Transverse colon (tissue), 4 donors: ENCODE measurements at regions not wholly inside any gene's neighbourhood (a gene's known extent, or its start where the extent isn't known, plus 50 kb on each side); places are given as distances from the start of the nearest gene placed in this dataset.
"Not testable (repeated sequence)": the region's sequence is repeated elsewhere in the genome, so short reads cannot be mapped to it uniquely, and the experiment has no call there.

ENCODE experiments used
- DNase-seq: peaks from one replicate; pipeline ENCODE4 v3.0.0-alpha.2; 2019
- H3K27ac ChIP-seq, 4 donors: fragments of 200-600 bp; sonication (generic); 2 replicates each; pipeline ENCODE4 v1.5.1; 2016 to 2018; ENCODE audit warnings: inconsistent platforms in 4 of 4
- H3K27me3 ChIP-seq: fragments of 200-600 bp; sonication (generic); 2 replicates; pipeline ENCODE4 v1.5.1; 2017; ENCODE audit warnings: inconsistent platforms
- H3K36me3 ChIP-seq, 4 donors: fragments of 200-600 bp; sonication (generic); 2 replicates each; pipeline ENCODE4 v1.5.1; 2017 to 2019; ENCODE audit warnings: inconsistent platforms in 4 of 4
- H3K4me1 ChIP-seq, 4 donors: fragments of 200-600 bp; sonication (generic); 2 replicates each; pipeline ENCODE4 v1.5.1; 2017 to 2020; ENCODE audit warnings: inconsistent platforms in 4 of 4
- H3K4me3 ChIP-seq, 4 donors: fragments of 200-600 bp; sonication (generic); 1 replicate in 1 of 4; 2 replicates in 3 of 4; pipeline versions ENCODE4 v1.5.1 to v1.6.1; 2017 to 2019; ENCODE audit warnings: inconsistent platforms in 4 of 4
- H3K9me3 ChIP-seq, 2 donors: fragments of 200-600 bp; sonication (generic); 2 replicates each; pipeline ENCODE4 v1.5.1; 2017 to 2019; ENCODE audit warnings: inconsistent platforms in 2 of 2
- CTCF ChIP-seq, 5 experiments: fragments of 200-600 bp in 3 of 5; fragments of 450-650 bp in 2 of 5; sonication (generic) in 3 of 5; IDR thresholded peaks; 1 replicate in 2 of 5; 2 replicates in 3 of 5; pipeline ENCODE4 v1.5.1; 2016 to 2017; ENCODE audit warnings: antibody characterized with exemption in 5 of 5, inconsistent platforms in 3 of 5, mild to moderate bottlenecking in 2 of 5, moderate library complexity in 1 of 5
- EP300 ChIP-seq: sonication (generic); formaldehyde crosslinking; IDR thresholded peaks from one replicate; pipeline ENCODE4 v1.6.1; 2017; ENCODE audit warnings: antibody characterized with exemption, low read depth
- POLR2A ChIP-seq: fragments of 450-650 bp; IDR thresholded peaks from one replicate; pipeline ENCODE4 v1.6.1; 2016; ENCODE audit warnings: antibody characterized with exemption, mild to moderate bottlenecking, moderate library complexity
- POLR2AphosphoS5 ChIP-seq, 3 donors: sonication (generic); formaldehyde crosslinking; IDR thresholded peaks; one replicate each; pipeline ENCODE4 v1.6.1; 2016; ENCODE audit warnings: antibody characterized with exemption in 3 of 3
- WGBS, 2 donors: methylation state at CpG; one replicate each; pipeline ENCODE4 v1.1.5; 2018; ENCODE audit warnings: low coverage in 1 of 2; 5-methylcytosine and 5-hydroxymethylcytosine counted together
- in situ Hi-C, 4 donors: fragments of 200-750 bp; cut with MboI; loops; one replicate each; pipeline versions ENCODE4 v1.15.0 to v1.15.1; 2017; ENCODE audit warnings: low sequenced_read_pairs in 3 of 4, low pct_ligation_motif_present in 1 of 4, low pct_unique_long_range_greater_than_20kb in 1 of 4
- intact Hi-C: fragments of 100-400 bp; cut with DNase I; formaldehyde crosslinking; loops from one replicate; pipeline ENCODE4 v1.15.1; 2023; ENCODE audit warnings: low total_unique reads

- Histone ChIP-seq H3K4me3 (no peak overlapping the region), H3K27me3 (no peaks in the 10 kb centered on the region), H3K4me1 (peaks cover 5 to 26% (median 8%) of the 10 kb centered on the region in 4 donors), H3K27ac (peak overlapping the region in 2 of 4 donors; percentile 20 to 52), H3K9me3 (no peaks in the 10 kb centered on the region), H3K36me3 (no peaks in the 10 kb centered on the region)
- WGBS, 2 donors = 29 to 38% methylated on average over 1 to 4 of the region's 4 CpGs
- intact Hi-C loops (no loop called here), in situ Hi-C loops (loop anchor here (5.0 to 25.0 kb wide), 4 partner anchors 1257 to 1270 kb away; partner anchors contain the start of gene IGFBP3 (in 2 of the 4))
- peak; percentile 18 for DNase-seq
- TF ChIP-seq EP300 (no peak), POLR2A (no peak), CTCF (IDR thresholded peaks at IDR 0.05) (no peak), POLR2AphosphoS5 (IDR thresholded peaks at IDR 0.05) (no peak)
These were observed 400.1 kb downstream of the TNS3 start for GRCh38 chr7:47181746-47182361.

- Histone ChIP-seq H3K36me3 (no peaks in the 10 kb centered on the region), H3K27me3 (no peaks in the 10 kb centered on the region), H3K9me3 (no peaks in the 10 kb centered on the region), H3K4me1 (peaks cover 5 to 26% (median 8%) of the 10 kb centered on the region in 4 donors), H3K4me3 (no peak overlapping the region), H3K27ac (peak overlapping the region in 1 of 4 donors; percentile 9)
- in situ Hi-C loops = loop anchor here (5.0 to 25.0 kb wide), 4 partner anchors 1256 to 1268 kb away; partner anchors contain the start of gene IGFBP3 (in 2 of the 4)
- 61% methylated on average over 3 of the region's 3 CpGs; no CpG with 5 or more reads in 1 of the 2 donors for WGBS, 2 donors
- no peak for TF ChIP-seq CTCF (IDR thresholded peaks at IDR 0.05)
- TF ChIP-seq POLR2A = no peak
- TF ChIP-seq POLR2AphosphoS5 (IDR thresholded peaks at IDR 0.05) = no peak
- no peak for TF ChIP-seq EP300
- intact Hi-C loops = no loop called here
- no peak for DNase-seq
These were observed 401.4 kb downstream of the TNS3 start for GRCh38 chr7:47180516-47180826.

- DNase-seq = peak; percentile 51
- H3K36me3 ChIP-seq = no peaks in the 10 kb centered on the region
- no peaks in the 10 kb centered on the region for H3K9me3 ChIP-seq
- 49 to 70% methylated on average over 6 to 8 of the region's 8 CpGs for WGBS, 2 donors
- H3K4me1 ChIP-seq = peaks cover 5 to 26% (median 8%) of the 10 kb centered on the region in 4 donors
- TF ChIP-seq EP300 (no peak), CTCF (IDR thresholded peaks at IDR 0.05) (peak; percentile 75 to 81 (median 78)), POLR2AphosphoS5 (IDR thresholded peaks at IDR 0.05) (no peak)
- no peaks in the 10 kb centered on the region for H3K27me3 ChIP-seq
- intact Hi-C loops (loop anchor here (1.0 kb wide), 1 partner anchor 1262 kb away; no protein-coding TSS in a partner anchor), in situ Hi-C loops (loop anchor here (5.0 to 25.0 kb wide), 4 partner anchors 1255 to 1268 kb away; partner anchors contain the start of gene IGFBP3 (in 2 of the 4))
- H3K27ac ChIP-seq = no peak overlapping the region
- no peak overlapping the region for H3K4me3 ChIP-seq
These were observed 401.9 kb downstream of the TNS3 start for GRCh38 chr7:47179812-47180515.

- H3K27ac ChIP-seq, H3K36me3 ChIP-seq, H3K27me3 ChIP-seq, H3K9me3 ChIP-seq, in situ Hi-C loops, intact Hi-C loops, H3K4me1 ChIP-seq, DNase-seq, H3K4me3 ChIP-seq: not testable (repeated sequence)
- 46 to 82% methylated on average over 4 to 7 of the region's 7 CpGs for WGBS, 2 donors
These were observed 409.0 kb downstream of the TNS3 start for GRCh38 chr7:47172602-47173539.
